T-helper 2 cell treated with Interferon-gamma antibody and Interleukin-4, amounts not matched to agents 5 μg/mL and 100 μg/mL, for 36 hours (primary cell): ENCODE measurements at regions not wholly inside any gene's neighbourhood (a gene's known extent, or its start where the extent isn't known, plus 50 kb on each side); places are given as distances from the start of the nearest gene placed in this dataset.
A peak's percentile ranks its signal among the peaks of the same experiment; 100 is the strongest.

Source experiments
- DNase-seq: peaks from one replicate; pipeline ENCODE4 v3.0.0; 2021; ENCODE audit warnings: low spot score
- H3K27ac Mint-ChIP-seq: one replicate; pipeline ENCODE4 v1.8.0; 2021; ENCODE audit warnings: mild to moderate bottlenecking, mixed read lengths
- H3K27me3 Mint-ChIP-seq: one replicate; pipeline ENCODE4 v1.8.0; 2021; ENCODE audit warnings: low read depth, mixed read lengths
- H3K36me3 Mint-ChIP-seq: one replicate; pipeline ENCODE4 v1.8.0; 2021; ENCODE audit warnings: low read depth, mixed read lengths
- H3K4me1 Mint-ChIP-seq: one replicate; pipeline ENCODE4 v1.8.0; 2021; ENCODE audit warnings: low read depth, mixed read lengths
- H3K4me3 Mint-ChIP-seq: one replicate; pipeline ENCODE4 v1.8.0; 2022; ENCODE audit warnings: mild to moderate bottlenecking, moderate library complexity, mixed read lengths
- H3K9me3 Mint-ChIP-seq: one replicate; pipeline ENCODE4 v1.8.0; 2021; ENCODE audit warnings: mixed read lengths

- peak overlapping the region; percentile 99 for H3K27ac Mint-ChIP-seq
- H3K27me3 Mint-ChIP-seq = peaks cover 23% of the 10 kb centered on the region
- DNase-seq = peak; percentile 81
- no peaks in the 10 kb centered on the region for H3K36me3 Mint-ChIP-seq
- H3K4me3 Mint-ChIP-seq = peak overlapping the region; percentile 90
- no peaks in the 10 kb centered on the region for H3K9me3 Mint-ChIP-seq
- H3K4me1 Mint-ChIP-seq = peaks cover 51% of the 10 kb centered on the region
Observed at GRCh38 chr17:77882481-77883212, 75.9 kb upstream of the TNRC6C start.

DNA sequence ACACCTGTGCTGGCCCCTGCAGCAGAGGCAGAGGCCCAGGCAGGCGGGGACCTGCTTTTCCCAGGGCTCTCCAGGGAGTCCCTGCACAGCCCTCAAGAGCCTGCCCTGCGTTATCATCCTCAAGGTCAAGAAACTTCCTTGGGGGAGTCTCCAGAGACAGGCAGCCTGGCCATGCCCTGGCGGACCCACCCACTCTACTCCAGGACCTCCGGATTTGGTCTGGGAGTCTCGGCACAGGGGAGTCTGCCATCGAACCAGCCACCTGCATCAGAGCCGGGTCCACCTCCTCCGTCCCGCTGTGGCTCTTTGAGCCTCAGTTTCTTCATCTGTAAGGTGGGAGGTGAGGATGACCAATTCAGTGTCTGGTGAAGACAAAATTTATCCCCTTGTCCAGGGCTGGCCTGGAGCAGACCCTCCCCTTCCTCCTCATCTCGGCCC, 75.3 kb upstream of the TNRC6C start:
- Mint-ChIP-seq H3K27me3 (peaks cover 27% of the 10 kb centered on the region), H3K36me3 (no peaks in the 10 kb centered on the region), H3K4me3 (peak overlapping the region; percentile 90), H3K9me3 (no peaks in the 10 kb centered on the region), H3K4me1 (peaks cover 56% of the 10 kb centered on the region), H3K27ac (peak overlapping the region; percentile 99)
- DNase-seq = no peak

- H3K9me3 Mint-ChIP-seq = no peaks in the 10 kb centered on the region
- H3K27ac Mint-ChIP-seq = peak overlapping the region; percentile 91
- H3K4me1 Mint-ChIP-seq = peaks cover 57% of the 10 kb centered on the region
- H3K36me3 Mint-ChIP-seq = no peaks in the 10 kb centered on the region
- peak overlapping the region; percentile 35 for H3K4me3 Mint-ChIP-seq
- DNase-seq = no peak
- peaks cover 34% of the 10 kb centered on the region for H3K27me3 Mint-ChIP-seq
Observed at GRCh38 chr17:77884019-77884418, 74.5 kb upstream of the TNRC6C start.

DNA sequence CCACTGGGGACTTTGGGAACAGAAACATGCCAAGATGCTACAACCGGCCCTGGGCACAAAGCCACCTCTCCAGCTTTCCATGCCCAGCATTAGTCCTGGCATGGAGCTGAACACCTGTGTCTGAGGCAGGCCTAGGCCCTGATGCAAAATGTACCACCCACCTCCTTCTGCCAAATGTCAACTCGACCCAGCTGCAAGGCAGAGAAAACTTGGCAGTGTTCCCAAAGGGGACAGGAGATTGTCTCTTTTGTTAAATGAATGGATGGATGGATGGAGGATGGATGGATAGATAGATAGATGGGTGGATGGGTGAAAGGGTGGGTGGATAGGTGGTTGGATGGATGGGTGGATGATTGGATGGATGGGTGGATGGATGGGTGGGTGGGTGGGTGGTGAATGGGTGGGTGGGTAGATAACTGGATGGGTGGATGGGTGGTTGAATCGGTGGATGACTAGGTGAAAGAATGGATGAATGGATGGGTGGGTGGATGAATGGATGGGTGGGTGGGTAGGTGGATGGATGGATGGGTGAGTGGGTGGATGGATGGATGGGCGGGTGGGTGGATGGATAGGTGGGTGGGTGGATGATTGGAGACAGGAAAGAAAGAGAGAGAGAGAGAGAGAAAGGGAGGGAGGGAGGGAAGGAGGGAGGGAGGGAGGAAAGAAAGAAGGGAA, 73.4 kb upstream of the TNRC6C start:
- Mint-ChIP-seq H3K9me3 (no peaks in the 10 kb centered on the region), H3K4me1 (peaks cover 55% of the 10 kb centered on the region), H3K27me3 (peaks cover 43% of the 10 kb centered on the region), H3K36me3 (no peaks in the 10 kb centered on the region), H3K4me3 (no peak overlapping the region), H3K27ac (no peak overlapping the region)
- DNase-seq = no peak

GRCh38 chr17:77885678-77886386, 72.7 kb upstream of the TNRC6C start:
- peaks cover 48% of the 10 kb centered on the region for H3K4me1 Mint-ChIP-seq
- no peak for DNase-seq
- H3K27ac Mint-ChIP-seq = no peak overlapping the region
- peaks cover 44% of the 10 kb centered on the region for H3K27me3 Mint-ChIP-seq
- no peak overlapping the region for H3K4me3 Mint-ChIP-seq
- no peaks in the 10 kb centered on the region for H3K9me3 Mint-ChIP-seq
- H3K36me3 Mint-ChIP-seq = no peaks in the 10 kb centered on the region

DNA sequence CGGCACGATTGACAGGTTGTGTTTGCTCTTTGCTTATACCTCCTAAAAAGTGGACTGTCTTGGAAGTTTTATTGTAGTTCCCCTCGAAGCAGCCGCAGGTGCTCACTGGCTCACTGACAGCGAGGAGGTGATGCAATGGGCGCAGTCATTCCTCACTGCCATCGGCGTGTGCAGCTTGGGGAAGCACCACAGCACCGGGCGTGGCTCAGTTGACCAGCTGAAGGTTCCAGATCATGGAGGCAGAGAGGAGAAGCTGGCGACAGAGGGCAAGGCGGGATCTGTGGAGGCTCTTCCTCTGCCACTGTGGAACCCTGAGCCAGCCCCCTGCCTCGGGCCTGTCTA, 72.1 kb upstream of the TNRC6C start:
- Mint-ChIP-seq H3K27me3 (peaks cover 44% of the 10 kb centered on the region), H3K4me1 (peaks cover 48% of the 10 kb centered on the region), H3K4me3 (peak overlapping the region; percentile 5), H3K9me3 (no peaks in the 10 kb centered on the region), H3K36me3 (no peaks in the 10 kb centered on the region), H3K27ac (no peak overlapping the region)
- DNase-seq = no peak

DNA sequence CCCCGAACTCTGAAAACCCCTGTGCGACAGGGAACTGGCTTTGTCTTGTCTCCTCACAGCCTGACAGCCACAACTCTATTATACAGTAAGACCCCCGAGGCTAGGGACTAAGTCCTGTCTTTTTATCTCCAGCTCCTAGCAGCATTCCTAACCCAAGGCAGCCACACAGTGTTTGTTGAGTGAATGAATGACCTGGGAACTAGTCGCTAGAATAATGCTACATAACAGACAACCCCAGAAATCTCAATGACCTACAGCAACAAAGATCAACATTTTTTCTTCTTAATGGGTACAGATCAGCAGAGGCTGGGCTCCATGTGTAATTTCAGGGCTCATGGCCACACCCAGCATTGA, 71.4 kb upstream of the TNRC6C start:
- Mint-ChIP-seq H3K36me3 (no peaks in the 10 kb centered on the region), H3K27me3 (peaks cover 46% of the 10 kb centered on the region), H3K4me1 (peaks cover 40% of the 10 kb centered on the region), H3K4me3 (peak overlapping the region; percentile 80), H3K9me3 (no peaks in the 10 kb centered on the region), H3K27ac (peak overlapping the region; percentile 79)
- DNase-seq = no peak

DNA sequence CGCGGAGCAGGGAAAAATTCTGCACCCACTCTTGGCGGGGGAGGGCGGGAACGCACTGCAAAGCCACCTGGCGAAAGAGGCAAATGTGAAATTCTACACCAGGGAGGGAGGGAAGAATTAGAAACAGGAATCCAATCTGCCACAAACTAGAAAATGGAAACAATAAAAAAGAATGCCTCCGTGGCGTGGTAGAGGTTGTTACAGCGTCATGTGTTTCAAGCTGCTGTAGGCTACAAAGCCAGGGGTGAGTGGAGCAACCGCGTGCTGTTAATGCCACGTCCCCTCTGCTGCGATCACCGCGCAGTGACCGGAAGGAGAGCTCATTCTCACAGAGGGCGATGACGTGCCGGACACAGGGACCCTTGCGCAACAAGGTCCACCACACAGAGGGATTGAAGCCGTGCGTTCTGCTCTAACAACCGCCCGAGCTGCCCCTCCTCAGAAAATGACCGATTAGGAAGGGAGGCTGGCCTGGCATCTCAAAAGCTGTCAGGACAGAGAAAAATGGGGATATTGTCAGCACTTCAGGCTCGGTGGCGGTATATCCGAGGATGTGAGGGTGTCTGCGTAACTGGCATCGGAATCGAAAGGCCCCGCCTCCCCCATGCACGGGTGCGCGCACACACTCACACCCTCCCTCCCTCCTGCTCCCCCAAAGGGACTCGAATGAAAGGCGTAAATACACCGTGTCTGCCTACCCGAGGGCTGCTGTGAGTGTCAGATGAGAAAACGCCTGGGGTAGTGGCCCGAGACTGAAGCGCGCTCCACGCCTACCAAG, 70.8 kb upstream of the TNRC6C start:
- Mint-ChIP-seq H3K27me3 (peaks cover 46% of the 10 kb centered on the region), H3K27ac (peak overlapping the region; percentile 79), H3K36me3 (no peaks in the 10 kb centered on the region), H3K4me1 (peaks cover 35% of the 10 kb centered on the region), H3K9me3 (no peaks in the 10 kb centered on the region), H3K4me3 (peak overlapping the region; percentile 80)
- DNase-seq = peak; percentile 49

DNA sequence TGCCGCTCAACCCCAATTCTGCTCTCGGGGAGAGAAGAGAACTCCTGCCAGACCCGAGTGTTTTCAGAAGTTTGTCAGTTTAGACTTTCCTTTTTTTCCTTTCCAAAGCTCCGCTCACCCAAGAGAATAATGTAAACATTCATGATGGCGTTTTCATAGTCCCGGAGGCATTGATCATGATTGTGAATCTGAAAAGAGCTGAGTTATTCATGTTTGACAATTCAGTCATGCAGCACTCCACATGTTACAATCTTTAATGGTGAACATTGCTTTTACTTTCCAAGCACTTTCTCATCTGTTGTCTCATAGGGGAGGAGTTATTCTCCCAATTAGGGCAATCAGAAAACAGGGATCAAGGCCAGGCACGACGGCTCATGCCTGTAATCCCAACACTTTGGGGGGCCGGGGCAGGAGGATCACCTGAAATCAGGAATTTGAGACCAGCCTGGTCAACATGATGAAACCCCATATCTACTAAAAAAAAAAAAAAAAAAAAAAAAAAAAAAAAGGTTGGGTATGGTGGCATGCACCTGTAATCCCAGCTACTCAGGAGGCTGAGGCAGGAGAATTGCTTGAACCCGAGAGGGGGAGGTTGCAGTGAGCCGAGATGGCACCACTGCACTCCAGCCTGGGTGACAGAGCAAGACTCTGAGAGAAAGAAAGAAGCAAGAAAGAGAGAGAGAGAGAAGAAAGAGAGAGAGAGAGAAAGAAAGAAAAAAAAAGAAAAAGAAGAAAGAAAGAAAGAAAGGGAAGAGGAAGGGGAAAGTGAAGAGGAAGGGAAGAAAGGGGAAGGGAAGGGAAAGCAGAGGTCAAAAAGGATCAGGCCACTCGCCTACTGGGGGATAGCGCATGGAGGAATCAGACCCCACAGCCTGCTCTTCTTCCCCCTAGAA, 70.0 kb upstream of the TNRC6C start:
- peak overlapping the region; percentile 80 for H3K4me3 Mint-ChIP-seq
- no peaks in the 10 kb centered on the region for H3K36me3 Mint-ChIP-seq
- H3K9me3 Mint-ChIP-seq = no peaks in the 10 kb centered on the region
- H3K4me1 Mint-ChIP-seq = peaks cover 31% of the 10 kb centered on the region
- H3K27ac Mint-ChIP-seq = peak overlapping the region; percentile 79
- peaks cover 46% of the 10 kb centered on the region for H3K27me3 Mint-ChIP-seq
- no peak for DNase-seq

GRCh38 chr17:77889135-77889505, 69.4 kb upstream of the TNRC6C start:
- Mint-ChIP-seq H3K36me3 (no peaks in the 10 kb centered on the region), H3K4me3 (peak overlapping the region; percentile 1), H3K4me1 (peaks cover 27% of the 10 kb centered on the region), H3K9me3 (no peaks in the 10 kb centered on the region), H3K27me3 (peaks cover 46% of the 10 kb centered on the region), H3K27ac (no peak overlapping the region)
- DNase-seq = no peak

DNA sequence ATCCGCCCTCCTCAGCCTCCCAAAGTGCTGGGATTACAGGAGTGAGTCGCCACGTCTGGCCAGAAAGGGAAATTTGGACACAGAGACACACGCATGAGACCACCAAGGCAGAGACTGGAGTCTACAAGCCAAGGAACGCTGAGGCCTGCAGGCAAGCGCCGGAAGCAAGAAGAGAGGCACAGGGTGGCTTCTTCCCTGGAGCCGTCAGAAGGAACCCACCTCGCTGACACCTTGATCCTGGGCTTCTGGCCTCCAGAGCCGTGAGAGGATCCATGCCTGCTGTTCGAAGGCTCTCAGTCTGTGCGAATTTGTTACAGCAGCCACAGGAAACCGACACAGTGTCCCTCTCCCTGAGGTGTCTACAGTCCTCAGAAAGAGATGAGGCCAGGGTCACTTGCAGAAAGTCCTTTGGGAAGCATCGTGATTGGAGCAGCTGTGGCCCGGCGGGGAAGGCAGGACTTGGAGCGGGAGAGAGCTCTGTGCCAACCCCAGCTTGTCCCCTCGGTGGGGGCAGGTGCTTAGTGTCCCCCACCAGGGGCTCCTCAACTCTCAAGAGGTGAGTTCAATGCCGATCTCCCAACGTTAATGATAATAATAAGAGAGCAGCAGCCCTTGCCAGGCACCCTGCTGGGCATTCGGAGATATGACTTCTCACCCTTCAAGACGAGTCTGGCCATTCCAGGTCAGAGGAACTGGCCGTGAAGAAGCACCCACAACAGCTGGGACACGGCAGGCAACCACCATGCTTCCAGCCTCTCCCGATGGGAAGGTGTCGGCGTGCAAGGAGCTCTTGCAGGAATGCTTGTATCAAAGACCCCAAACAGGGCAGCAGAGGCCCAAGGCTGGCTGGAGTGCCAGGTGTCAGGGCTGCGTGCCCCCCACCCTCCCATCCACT, 68.4 kb upstream of the TNRC6C start:
- Mint-ChIP-seq H3K27me3 (peaks cover 44% of the 10 kb centered on the region), H3K4me1 (peaks cover 26% of the 10 kb centered on the region), H3K4me3 (no peak overlapping the region), H3K9me3 (no peaks in the 10 kb centered on the region), H3K27ac (no peak overlapping the region), H3K36me3 (no peaks in the 10 kb centered on the region)
- no peak for DNase-seq

GRCh38 chr17:77890771-77891170, 67.7 kb upstream of the TNRC6C start:
- no peaks in the 10 kb centered on the region for H3K9me3 Mint-ChIP-seq
- H3K36me3 Mint-ChIP-seq = no peaks in the 10 kb centered on the region
- H3K4me3 Mint-ChIP-seq = no peak overlapping the region
- peaks cover 42% of the 10 kb centered on the region for H3K27me3 Mint-ChIP-seq
- no peak overlapping the region for H3K27ac Mint-ChIP-seq
- no peak for DNase-seq
- peaks cover 24% of the 10 kb centered on the region for H3K4me1 Mint-ChIP-seq
